ENCODE measurements at regions not wholly inside any gene's neighbourhood (a gene's known extent, or its start where the extent isn't known, plus 50 kb on each side); places are given as distances from the start of the nearest gene placed in this dataset.

DNA sequence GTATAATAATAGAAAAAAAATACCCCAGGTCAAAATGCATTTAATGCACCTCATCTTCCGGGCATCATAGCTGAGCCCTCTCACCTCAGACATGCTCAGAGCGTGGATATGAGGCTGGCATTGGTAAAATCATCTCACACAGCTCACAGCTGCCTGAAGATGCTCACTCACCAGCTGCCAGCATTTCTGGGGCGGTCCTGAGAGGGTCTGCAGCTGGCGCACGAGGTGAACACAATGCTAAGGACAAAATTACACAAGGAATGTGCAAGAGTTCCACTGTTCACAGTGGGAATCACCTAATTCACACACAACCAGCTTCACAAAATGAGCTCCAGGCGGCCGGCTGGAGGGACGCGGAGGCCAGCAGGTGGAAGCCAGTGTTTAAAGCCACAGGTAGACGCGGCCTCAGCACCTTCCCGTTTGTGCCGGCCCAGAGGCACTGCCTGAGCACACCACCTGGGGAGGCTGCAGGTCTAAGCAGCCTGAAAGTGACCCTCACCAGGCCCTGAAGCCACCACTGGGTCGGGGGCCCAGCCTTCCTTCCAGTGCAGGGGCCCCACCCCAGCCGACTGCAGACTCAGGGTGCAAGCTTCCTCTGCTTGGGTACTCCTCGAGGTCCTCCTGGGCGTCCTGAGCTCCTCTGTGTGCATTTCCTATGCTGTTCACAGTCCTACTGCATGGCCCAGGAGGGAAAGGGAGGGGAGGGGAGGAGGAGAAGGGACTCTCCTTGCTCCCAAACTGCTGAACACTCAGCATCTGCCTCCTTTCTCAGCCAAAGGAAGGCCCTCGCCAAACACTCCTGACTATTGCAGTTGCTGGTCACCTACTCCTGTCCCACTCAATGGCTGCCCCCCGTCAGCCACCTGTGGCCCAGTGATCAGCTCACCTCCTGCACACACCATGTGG, 61.2 kb upstream of the FAM20C start:
- TF ChIP-seq, protein P1, sequence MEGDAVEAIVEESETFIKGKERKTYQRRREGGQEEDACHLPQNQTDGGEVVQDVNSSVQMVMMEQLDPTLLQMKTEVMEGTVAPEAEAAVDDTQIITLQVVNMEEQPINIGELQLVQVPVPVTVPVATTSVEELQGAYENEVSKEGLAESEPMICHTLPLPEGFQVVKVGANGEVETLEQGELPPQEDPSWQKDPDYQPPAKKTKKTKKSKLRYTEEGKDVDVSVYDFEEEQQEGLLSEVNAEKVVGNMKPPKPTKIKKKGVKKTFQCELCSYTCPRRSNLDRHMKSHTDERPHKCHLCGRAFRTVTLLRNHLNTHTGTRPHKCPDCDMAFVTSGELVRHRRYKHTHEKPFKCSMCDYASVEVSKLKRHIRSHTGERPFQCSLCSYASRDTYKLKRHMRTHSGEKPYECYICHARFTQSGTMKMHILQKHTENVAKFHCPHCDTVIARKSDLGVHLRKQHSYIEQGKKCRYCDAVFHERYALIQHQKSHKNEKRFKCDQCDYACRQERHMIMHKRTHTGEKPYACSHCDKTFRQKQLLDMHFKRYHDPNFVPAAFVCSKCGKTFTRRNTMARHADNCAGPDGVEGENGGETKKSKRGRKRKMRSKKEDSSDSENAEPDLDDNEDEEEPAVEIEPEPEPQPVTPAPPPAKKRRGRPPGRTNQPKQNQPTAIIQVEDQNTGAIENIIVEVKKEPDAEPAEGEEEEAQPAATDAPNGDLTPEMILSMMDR (IDR thresholded peaks at IDR 0.05): no peak
- no peak for TF ChIP-seq POLR2A (IDR thresholded peaks at IDR 0.05)
- TF ChIP-seq POLR2AphosphoS5 (IDR thresholded peaks at IDR 0.05): no peak
